Lower leg skin (tissue), 3 donors: ENCODE measurements at regions not wholly inside any gene's neighbourhood (a gene's known extent, or its start where the extent isn't known, plus 50 kb on each side); places are given as distances from the start of the nearest gene placed in this dataset.

ENCODE experiments used
- POLR2A ChIP-seq, 2 donors: fragments of 450-650 bp; IDR thresholded peaks; one replicate each; pipeline ENCODE4 v1.6.1; 2016 to 2017; ENCODE audit warnings: antibody characterized with exemption in 2 of 2, mild to moderate bottlenecking in 1 of 2, moderate library complexity in 1 of 2
- TF ChIP-seq, protein P1 (sequence below), 3 donors: fragments of 450-650 bp; IDR thresholded peaks; one replicate each; pipeline ENCODE4 v1.5.1; 2016; ENCODE audit warnings: antibody characterized with exemption in 3 of 3, mild to moderate bottlenecking in 3 of 3, moderate library complexity in 2 of 3

DNA sequence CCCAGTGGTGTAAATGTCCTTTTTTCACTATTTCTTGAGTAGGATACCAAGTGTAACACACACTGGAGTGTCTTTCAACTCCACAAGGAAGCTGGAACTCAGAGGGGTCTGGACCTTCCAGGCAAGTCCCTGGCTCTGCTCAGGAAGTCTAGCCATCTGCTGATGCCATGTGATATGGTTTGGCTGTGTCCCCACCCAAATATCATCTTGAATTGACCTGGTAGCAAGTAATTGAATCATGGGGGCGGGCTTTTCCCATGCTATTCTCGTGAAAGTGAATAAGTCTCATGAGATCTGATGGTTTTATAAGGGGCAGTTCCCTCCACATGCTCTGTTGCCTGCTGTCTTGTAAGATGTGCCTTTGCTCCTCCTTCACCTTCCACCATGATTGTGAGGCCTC, 99.4 kb upstream of the CDC42EP3 start:
- TF ChIP-seq, protein P1, sequence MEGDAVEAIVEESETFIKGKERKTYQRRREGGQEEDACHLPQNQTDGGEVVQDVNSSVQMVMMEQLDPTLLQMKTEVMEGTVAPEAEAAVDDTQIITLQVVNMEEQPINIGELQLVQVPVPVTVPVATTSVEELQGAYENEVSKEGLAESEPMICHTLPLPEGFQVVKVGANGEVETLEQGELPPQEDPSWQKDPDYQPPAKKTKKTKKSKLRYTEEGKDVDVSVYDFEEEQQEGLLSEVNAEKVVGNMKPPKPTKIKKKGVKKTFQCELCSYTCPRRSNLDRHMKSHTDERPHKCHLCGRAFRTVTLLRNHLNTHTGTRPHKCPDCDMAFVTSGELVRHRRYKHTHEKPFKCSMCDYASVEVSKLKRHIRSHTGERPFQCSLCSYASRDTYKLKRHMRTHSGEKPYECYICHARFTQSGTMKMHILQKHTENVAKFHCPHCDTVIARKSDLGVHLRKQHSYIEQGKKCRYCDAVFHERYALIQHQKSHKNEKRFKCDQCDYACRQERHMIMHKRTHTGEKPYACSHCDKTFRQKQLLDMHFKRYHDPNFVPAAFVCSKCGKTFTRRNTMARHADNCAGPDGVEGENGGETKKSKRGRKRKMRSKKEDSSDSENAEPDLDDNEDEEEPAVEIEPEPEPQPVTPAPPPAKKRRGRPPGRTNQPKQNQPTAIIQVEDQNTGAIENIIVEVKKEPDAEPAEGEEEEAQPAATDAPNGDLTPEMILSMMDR (IDR thresholded peaks at IDR 0.05), result no peak
- TF ChIP-seq POLR2A (IDR thresholded peaks at IDR 0.05), result no peak
